HG02870 (cell line): ENCODE measurements at regions not wholly inside any gene's neighbourhood (a gene's known extent, or its start where the extent isn't known, plus 50 kb on each side); places are given as distances from the start of the nearest gene placed in this dataset.
"Not testable (repeated sequence)": the region's sequence is repeated elsewhere in the genome, so short reads cannot be mapped to it uniquely, and the experiment has no call there.

Experiments
- ATAC-seq: cut with Tn5 transposase; IDR thresholded peaks from one replicate; pipeline ENCODE4 v1.9.1; 2021; ENCODE audit warnings: mild to moderate bottlenecking, moderate library complexity; ENCODE audit not compliant: unreplicated experiment

GRCh38 chr5:159493696-159494095 lies 163.4 kb upstream of the IL12B start:
- ATAC-seq, result no peak

- no peak for ATAC-seq
Observed at GRCh38 chr5:159496773-159497172, 166.5 kb upstream of the IL12B start.

GRCh38 chr5:159497221-159497620 lies 166.9 kb upstream of the IL12B start:
- ATAC-seq, result no peak

- ATAC-seq, result no peak
Observed at GRCh38 chr5:159498630-159499029, 168.3 kb upstream of the IL12B start.

- ATAC-seq, result not testable (repeated sequence)
Observed at GRCh38 chr5:159502116-159502515, 171.8 kb upstream of the IL12B start.

- ATAC-seq, result no peak
Observed at GRCh38 chr5:159503236-159503635, 172.9 kb upstream of the IL12B start.

GRCh38 chr5:159504106-159504856 lies 174.0 kb upstream of the IL12B start:
- no peak for ATAC-seq

GRCh38 chr5:159504857-159505304 lies 174.6 kb upstream of the IL12B start:
- ATAC-seq, result no peak

- no peak for ATAC-seq
Observed at GRCh38 chr5:159507055-159507454, 176.8 kb upstream of the IL12B start.

GRCh38 chr5:159507661-159508060 lies 177.4 kb upstream of the IL12B start:
- ATAC-seq, result no peak

GRCh38 chr5:159508344-159508743 lies 178.1 kb upstream of the IL12B start:
- no peak for ATAC-seq

GRCh38 chr5:159509002-159509660 lies 178.8 kb upstream of the IL12B start:
- ATAC-seq, result no peak

- no peak for ATAC-seq
Observed at GRCh38 chr5:159510282-159510681, 180.0 kb upstream of the IL12B start.

GRCh38 chr5:159511570-159511969 lies 181.3 kb upstream of the IL12B start:
- ATAC-seq, result no peak

GRCh38 chr5:159512064-159512463 lies 181.8 kb upstream of the IL12B start:
- no peak for ATAC-seq

GRCh38 chr5:159514229-159514810 lies 184.0 kb upstream of the IL12B start:
- ATAC-seq, result no peak

GRCh38 chr5:159515197-159515596 lies 184.9 kb upstream of the IL12B start:
- ATAC-seq, result no peak

- peak; percentile 94 for ATAC-seq
Observed at GRCh38 chr5:159515909-159516415, 185.7 kb upstream of the IL12B start.

GRCh38 chr5:159518371-159518770 lies 188.1 kb upstream of the IL12B start:
- no peak for ATAC-seq

GRCh38 chr5:159519365-159519764 lies 189.1 kb upstream of the IL12B start:
- ATAC-seq, result no peak

- ATAC-seq, result no peak
Observed at GRCh38 chr5:159522841-159523240, 192.6 kb upstream of the IL12B start.

- ATAC-seq, result not testable (repeated sequence)
Observed at GRCh38 chr5:159524279-159524678, 194.0 kb upstream of the IL12B start.
